GM12878 (cell line): ENCODE measurements at regions not wholly inside any gene's neighbourhood (a gene's known extent, or its start where the extent isn't known, plus 50 kb on each side); places are given as distances from the start of the nearest gene placed in this dataset.
A peak's percentile ranks its signal among the peaks of the same experiment; 100 is the strongest.

Experiments
- ATAC-seq: fragments of 200-7000 bp; cut with Tn5 transposase; 3 replicates; pipeline ENCODE4 v1.9.1; 2020; ENCODE audit warnings: mild to moderate bottlenecking, moderate library complexity
- BruUV-seq: library from RNA; stranded (reverse); fragments of 400-500 nt; replicated peaks from 2 replicates; lab custom pipeline; 2021; lab: Mats Ljungman, UMichigan
- CTCF ChIA-PET: fragments of 300-600 bp; sonication (Branson Sonifier 250); formaldehyde crosslinking; extraction: SDS; loops from one replicate; lab custom pipeline; 2021; ENCODE audit warnings: inconsistent platforms; lab: Yijun Ruan, JAX
- POLR2A ChIA-PET: fragments of 350-600 bp; formaldehyde crosslinking; extraction: SDS; loops from one replicate; lab custom pipeline; 2021; ENCODE audit warnings: inconsistent platforms; lab: Charles Lee
- RAD21 ChIA-PET: fragments of 300-600 bp; sonication (Branson Sonifier 250); formaldehyde crosslinking; loops from one replicate; lab custom pipeline; 2023; ENCODE audit warnings: antibody characterized with exemption; ENCODE audit not compliant: unreplicated experiment; lab: Charles Lee
- SMC1A ChIA-PET: fragments of 300-600 bp; sonication (Branson Sonifier 250); formaldehyde crosslinking; loops from one replicate; lab custom pipeline; 2023; ENCODE audit not compliant: unreplicated experiment, uncharacterized antibody; lab: Charles Lee
- DNase-seq: peaks from one replicate; pipeline ENCODE4 v3.0.0-alpha.2; 2011; ENCODE audit warnings: low read depth, low spot score
- FAIRE-seq: peaks from 3 replicates; lab custom pipeline; 2011; peaks lifted over from hg19 to GRCh38; lab: Jason Lieb, UNC
- H2AFZ ChIP-seq: 2 replicates; pipeline ENCODE4 v1.6.0; 2011; ENCODE audit warnings: low read depth, low read length, control low read depth; ENCODE audit not compliant: control insufficient read depth
- H3K27ac ChIP-seq: 2 replicates; pipeline ENCODE4 v1.5.1; 2011; ENCODE audit warnings: control low read depth; ENCODE audit not compliant: control insufficient read depth, insufficient read depth
- H3K27me3 ChIP-seq, 2 experiments: replicated peaks in 1 of 2; 2 replicates each; pipeline versions ENCODE4 v1.6.0 to v1.6.1; 2011; ENCODE audit warnings: low read length in 1 of 2; ENCODE audit not compliant: control insufficient read depth in 2 of 2, insufficient read depth in 2 of 2
- H3K36me3 ChIP-seq, 2 experiments: 2 replicates each; pipeline ENCODE4 v1.5.1; 2011; ENCODE audit warnings: low read length in 1 of 2; ENCODE audit not compliant: control insufficient read depth in 2 of 2, insufficient read depth in 2 of 2
- H3K4me1 ChIP-seq: 2 replicates; pipeline ENCODE4 v1.6.1; 2011; ENCODE audit warnings: mild to moderate bottlenecking, low read length, moderate library complexity, mixed read lengths; ENCODE audit not compliant: control insufficient read depth, insufficient read depth
- H3K4me2 ChIP-seq: 2 replicates; pipeline ENCODE4 v1.6.0; 2011; ENCODE audit warnings: control low read depth; ENCODE audit not compliant: control insufficient read depth, insufficient read depth
- H3K4me3 ChIP-seq: fragments of 200-600 bp; sonication (generic); 2 replicates; pipeline ENCODE4 v1.5.1; 2016
- H3K79me2 ChIP-seq: 2 replicates; pipeline ENCODE4 v1.6.0; 2011; ENCODE audit warnings: low read length; ENCODE audit not compliant: control insufficient read depth, insufficient read depth
- H3K9ac ChIP-seq: 2 replicates; pipeline ENCODE4 v1.8.0; 2011; ENCODE audit warnings: low read length, control low read depth, mixed read lengths; ENCODE audit not compliant: control insufficient read depth, insufficient read depth
- H3K9me3 ChIP-seq: replicated peaks from 3 replicates; pipeline ENCODE4 v1.5.1; 2011; ENCODE audit warnings: mild to moderate bottlenecking, low read length; ENCODE audit not compliant: control insufficient read depth, insufficient read depth
- H4K20me1 ChIP-seq: 2 replicates; pipeline ENCODE4 v1.6.0; 2011; ENCODE audit not compliant: control insufficient read depth, insufficient read depth
- BCLAF1 ChIP-seq: fragments of 450-650 bp; IDR thresholded peaks from 2 replicates; pipeline ENCODE4 v1.6.1; 2017; ENCODE audit warnings: antibody characterized with exemption, mild to moderate bottlenecking, moderate library complexity
- BHLHE40 ChIP-seq, 2 experiments: fragments of 450-650 bp in 1 of 2; IDR thresholded peaks; 2 replicates each; pipeline ENCODE4 v1.6.1; 2011 to 2017; ENCODE audit warnings: low read depth in 2 of 2, borderline replicate concordance in 1 of 2, improper control_type of control experiment in 1 of 2, low read length in 1 of 2, mild to moderate bottlenecking in 1 of 2
- CREB1 ChIP-seq: IDR thresholded peaks from 2 replicates; pipeline ENCODE4 v1.6.1; 2012; ENCODE audit warnings: low read depth, mild to moderate bottlenecking, inconsistent platforms
- EED ChIP-seq: sonication (generic); IDR thresholded peaks from 2 replicates; pipeline ENCODE4 v1.6.1; 2016; ENCODE audit warnings: antibody characterized with exemption, low read depth
- IKZF1 ChIP-seq: fragments of 450-650 bp; conservative IDR thresholded peaks from 2 replicates; pipeline ENCODE4 v1.6.1; 2017; ENCODE audit warnings: antibody characterized with exemption, mild to moderate bottlenecking
- IKZF2 ChIP-seq, 2 experiments: fragments of 450-650 bp; IDR thresholded peaks; 2 replicates each; pipeline ENCODE4 v1.6.1; 2017; ENCODE audit warnings: mild to moderate bottlenecking in 2 of 2, moderate library complexity in 2 of 2
- IRF5 ChIP-seq: fragments of 450-650 bp; IDR thresholded peaks from 2 replicates; pipeline ENCODE4 v1.6.1; 2017; ENCODE audit warnings: borderline replicate concordance
- MXI1 ChIP-seq: fragments of 150-350 bp; IDR thresholded peaks from 2 replicates; pipeline ENCODE4 v1.6.1; 2011; ENCODE audit warnings: low read depth, mild to moderate bottlenecking, inconsistent platforms, low read length, improper control_type of control experiment
- RUNX3 ChIP-seq: IDR thresholded peaks from 2 replicates; pipeline ENCODE4 v1.6.1; 2012; ENCODE audit warnings: low read length, inconsistent platforms
- WGBS: methylation state at CpG from one replicate; pipeline ENCODE4 v1.1.6; 2016; ENCODE audit warnings: low lambda C conversion rate; ENCODE audit not compliant: insufficient replicate concordance, insufficient coverage; ENCODE audit errors: missing lambda C conversion rate; 5-methylcytosine and 5-hydroxymethylcytosine counted together
- in situ Hi-C: fragments of 300-500 bp; cut with MboI; formaldehyde crosslinking; loops from 9 replicates; pipeline ENCODE4 v1.14.3; 2018; ENCODE audit warnings: mixed read lengths
- intact Hi-C: fragments of 100-400 bp; cut with micrococcal nuclease; formaldehyde crosslinking; loops from one replicate; pipeline ENCODE4 v1.14.2; 2022; ENCODE audit not compliant: unreplicated experiment
- TF ChIP-seq, protein P1 (sequence below): fragments of 450-650 bp; IDR thresholded peaks from 2 replicates; pipeline ENCODE4 v1.6.1; 2017; ENCODE audit warnings: mild to moderate bottlenecking

DNA sequence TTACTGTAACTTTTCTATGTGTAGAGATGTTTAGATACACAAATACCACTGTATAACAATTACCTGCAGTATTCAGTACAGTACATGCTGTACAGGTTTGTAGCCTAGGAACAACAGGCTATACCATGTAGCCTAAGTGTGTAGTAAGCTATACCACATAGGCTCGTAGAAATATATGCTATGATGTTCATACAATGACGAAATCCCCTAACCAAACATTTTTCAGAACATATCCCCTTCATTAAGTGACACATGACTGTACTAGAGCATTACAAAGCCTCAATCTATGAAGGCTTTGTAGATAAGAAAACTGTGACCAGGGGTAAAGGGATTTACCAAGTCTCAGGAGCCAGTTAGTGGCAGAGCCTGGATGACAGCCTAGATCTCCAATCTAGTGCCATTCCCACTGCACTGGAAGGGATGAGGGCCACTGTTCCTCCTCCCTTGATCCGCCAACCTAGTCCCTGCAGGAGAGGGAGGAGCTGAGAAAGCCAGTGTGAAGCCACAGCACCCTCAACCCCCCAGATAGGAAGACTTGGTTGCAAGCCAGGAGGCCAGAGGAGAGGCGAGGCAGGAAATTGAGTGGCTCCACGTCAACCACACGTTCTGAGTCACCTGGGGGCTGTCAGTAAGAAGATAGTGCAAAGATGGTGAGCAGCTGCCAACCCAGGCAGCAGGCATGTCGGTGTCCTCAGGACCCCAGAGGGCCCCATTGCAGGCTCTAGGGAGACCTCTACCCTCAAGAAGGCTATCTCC is 227.7 kb downstream of the BCOR start:
- whole genome bisulfite sequencing = 21% methylated on average over 7 of the region's 7 CpGs
- Histone ChIP-seq H3K9me3 (no peaks in the 10 kb centered on the region; the same call in 2 of the 3 replicates), H3K4me3 (no peak overlapping the region), H3K79me2 (no peaks in the 10 kb centered on the region), H2AFZ (no peak overlapping the region), H3K4me2 (no peak overlapping the region), H3K4me1 (peaks cover 24% of the 10 kb centered on the region), H3K27ac (no peak overlapping the region), H3K27me3 (no peaks in the 10 kb centered on the region), H3K9ac (no peak overlapping the region), H3K36me3 (no peaks in the 10 kb centered on the region), H4K20me1 (no peaks in the 10 kb centered on the region)
- in situ Hi-C loops = no loop called here
- SMC1A ChIA-PET = interaction anchor here (1.4 kb wide), 1 partner anchor 54 kb away, joined by 4 read pairs; no protein-coding TSS in a partner anchor
- intact Hi-C loops = no loop called here
- POLR2A ChIA-PET = no interaction called here
- DNase-seq = no peak
- TF ChIP-seq, protein P1, sequence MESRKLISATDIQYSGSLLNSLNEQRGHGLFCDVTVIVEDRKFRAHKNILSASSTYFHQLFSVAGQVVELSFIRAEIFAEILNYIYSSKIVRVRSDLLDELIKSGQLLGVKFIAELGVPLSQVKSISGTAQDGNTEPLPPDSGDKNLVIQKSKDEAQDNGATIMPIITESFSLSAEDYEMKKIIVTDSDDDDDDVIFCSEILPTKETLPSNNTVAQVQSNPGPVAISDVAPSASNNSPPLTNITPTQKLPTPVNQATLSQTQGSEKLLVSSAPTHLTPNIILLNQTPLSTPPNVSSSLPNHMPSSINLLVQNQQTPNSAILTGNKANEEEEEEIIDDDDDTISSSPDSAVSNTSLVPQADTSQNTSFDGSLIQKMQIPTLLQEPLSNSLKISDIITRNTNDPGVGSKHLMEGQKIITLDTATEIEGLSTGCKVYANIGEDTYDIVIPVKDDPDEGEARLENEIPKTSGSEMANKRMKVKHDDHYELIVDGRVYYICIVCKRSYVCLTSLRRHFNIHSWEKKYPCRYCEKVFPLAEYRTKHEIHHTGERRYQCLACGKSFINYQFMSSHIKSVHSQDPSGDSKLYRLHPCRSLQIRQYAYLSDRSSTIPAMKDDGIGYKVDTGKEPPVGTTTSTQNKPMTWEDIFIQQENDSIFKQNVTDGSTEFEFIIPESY = no peak
- TF ChIP-seq BCLAF1 (no peak), IRF5 (no peak), IKZF1 (peak; percentile 37; the same call in 1 of the 2 replicates), IKZF2 (IDR thresholded peaks at IDR 0.05) (peak in 1 of 2 experiments; percentile 42; a peak in 1 of 4 replicates), BHLHE40 (IDR thresholded peaks at IDR 0.05; ENCODE audit: borderline replicate concordance in 1 of 2, low read depth in 2 of 2, low read length in 1 of 2) (peak in 1 of 2 experiments; percentile 28; a peak in 1 of 4 replicates), EED (peak; percentile 34; the same call in 1 of the 2 replicates), MXI1 (no peak), CREB1 (peak; percentile 26; the same call in 1 of the 2 replicates), RUNX3 (peak; percentile 51)
- CTCF ChIA-PET = no interaction called here
- peak; percentile 48 for ATAC-seq
- FAIRE-seq = no peak
- no TSS peak for BruUV-seq
- RAD21 ChIA-PET = interaction anchor here (0.5 to 0.8 kb wide), 3 partner anchors 15 to 67 kb away, joined by 3 to 8 read pairs (median 4); no protein-coding TSS in a partner anchor
